ENCODE measurements at regions not wholly inside any gene's neighbourhood (a gene's known extent, or its start where the extent isn't known, plus 50 kb on each side); places are given as distances from the start of the nearest gene placed in this dataset.

GRCh38 chr9:28971881-28972280 lies 1398.6 kb upstream of the C9orf72 start:
- no peak for TF ChIP-seq CEBPB (IDR thresholded peaks at IDR 0.05; ENCODE audit: low read depth, low read length)
- no peak for TF ChIP-seq CTCF (conservative IDR thresholded peaks at IDR 0.05; ENCODE audit: low read depth, low read length)
- TF ChIP-seq POLR2A (IDR thresholded peaks at IDR 0.05; ENCODE audit: low read depth, low read length) = no peak
- no peak for TF ChIP-seq NFE2L2 (IDR thresholded peaks at IDR 0.05; ENCODE audit: low read depth, low read length)
- TF ChIP-seq, protein P1, sequence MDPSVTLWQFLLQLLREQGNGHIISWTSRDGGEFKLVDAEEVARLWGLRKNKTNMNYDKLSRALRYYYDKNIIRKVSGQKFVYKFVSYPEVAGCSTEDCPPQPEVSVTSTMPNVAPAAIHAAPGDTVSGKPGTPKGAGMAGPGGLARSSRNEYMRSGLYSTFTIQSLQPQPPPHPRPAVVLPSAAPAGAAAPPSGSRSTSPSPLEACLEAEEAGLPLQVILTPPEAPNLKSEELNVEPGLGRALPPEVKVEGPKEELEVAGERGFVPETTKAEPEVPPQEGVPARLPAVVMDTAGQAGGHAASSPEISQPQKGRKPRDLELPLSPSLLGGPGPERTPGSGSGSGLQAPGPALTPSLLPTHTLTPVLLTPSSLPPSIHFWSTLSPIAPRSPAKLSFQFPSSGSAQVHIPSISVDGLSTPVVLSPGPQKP (IDR thresholded peaks at IDR 0.05; ENCODE audit: borderline replicate concordance, low read depth, low read length) = no peak
- no peak for TF ChIP-seq RFX5 (IDR thresholded peaks at IDR 0.05; ENCODE audit: low read depth, low read length)
- TF ChIP-seq FOS (IDR thresholded peaks at IDR 0.05; ENCODE audit: low read depth, low read length) = no peak
- no peak for TF ChIP-seq RAD21 (IDR thresholded peaks at IDR 0.05; ENCODE audit: low read length)
- TF ChIP-seq, protein P2, sequence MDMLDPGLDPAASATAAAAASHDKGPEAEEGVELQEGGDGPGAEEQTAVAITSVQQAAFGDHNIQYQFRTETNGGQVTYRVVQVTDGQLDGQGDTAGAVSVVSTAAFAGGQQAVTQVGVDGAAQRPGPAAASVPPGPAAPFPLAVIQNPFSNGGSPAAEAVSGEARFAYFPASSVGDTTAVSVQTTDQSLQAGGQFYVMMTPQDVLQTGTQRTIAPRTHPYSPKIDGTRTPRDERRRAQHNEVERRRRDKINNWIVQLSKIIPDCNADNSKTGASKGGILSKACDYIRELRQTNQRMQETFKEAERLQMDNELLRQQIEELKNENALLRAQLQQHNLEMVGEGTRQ (IDR thresholded peaks at IDR 0.05; ENCODE audit: low read depth, low read length) = no peak
